RPMI7951 (cell line): ENCODE measurements at regions not wholly inside any gene's neighbourhood (a gene's known extent, or its start where the extent isn't known, plus 50 kb on each side); places are given as distances from the start of the nearest gene placed in this dataset.
"Not testable (repeated sequence)": the region's sequence is repeated elsewhere in the genome, so short reads cannot be mapped to it uniquely, and the experiment has no call there.

Experiments used
- DNase-seq: peaks from one replicate; pipeline ENCODE4 v3.0.0-alpha.2; 2012; ENCODE audit warnings: low read depth

DNA sequence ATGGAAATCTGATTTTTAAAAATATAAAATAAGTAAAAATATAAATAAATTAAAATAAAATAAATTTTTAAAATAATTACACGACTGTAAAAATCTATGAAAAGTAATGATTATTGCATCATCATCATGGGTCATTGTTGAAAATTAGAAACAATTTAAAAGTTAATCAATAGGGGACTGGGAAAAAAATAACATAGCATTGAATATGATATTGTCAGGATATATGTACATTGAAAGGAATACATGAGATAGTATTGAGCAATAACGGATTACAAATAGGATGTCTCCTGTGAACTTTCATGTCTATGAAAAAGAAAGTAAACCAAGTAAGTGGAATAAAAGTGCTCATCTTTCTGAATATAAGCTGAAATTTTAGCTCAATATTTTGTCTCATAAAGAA lies 566.8 kb upstream of the HTR2C start:
- no peak for DNase-seq

DNA sequence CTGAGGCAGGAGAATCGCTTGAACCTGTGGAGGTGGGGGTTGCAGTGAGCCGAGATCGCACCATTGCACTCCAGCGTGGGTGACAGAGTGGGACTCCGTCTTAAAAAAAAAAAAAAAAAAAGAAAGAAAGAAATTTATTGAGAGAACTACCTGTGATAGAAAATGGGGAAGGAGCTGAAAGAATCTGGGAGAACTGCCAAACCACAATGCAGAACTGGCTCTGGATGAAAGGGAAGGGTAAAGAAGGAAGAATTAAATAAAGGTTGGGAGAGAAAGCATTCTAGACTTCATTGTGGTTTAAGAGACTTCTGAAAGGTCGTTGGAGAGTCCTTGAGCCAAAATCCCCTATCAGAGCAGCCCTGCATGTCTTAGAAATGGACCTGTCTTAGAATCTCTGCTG lies 567.9 kb upstream of the HTR2C start:
- no peak for DNase-seq

DNA sequence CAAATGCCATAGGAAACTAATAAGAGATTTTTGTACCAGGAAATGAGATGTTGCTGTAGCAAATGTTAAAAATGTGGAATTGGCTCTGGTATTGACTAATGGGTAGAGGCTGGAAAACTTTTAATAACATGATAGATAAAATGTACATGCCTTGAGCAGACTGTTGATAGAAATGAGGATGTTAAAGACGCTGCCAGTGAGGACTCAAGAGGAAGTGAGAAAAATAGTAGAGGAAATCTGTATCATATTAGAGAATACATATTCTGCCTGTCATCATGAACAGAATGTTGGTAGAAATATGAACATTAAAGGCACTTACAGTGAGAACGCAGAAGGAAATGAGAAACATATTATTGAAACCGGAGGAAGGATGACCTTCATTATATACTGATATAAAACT lies 577.2 kb upstream of the HTR2C start:
- no peak for DNase-seq

DNA sequence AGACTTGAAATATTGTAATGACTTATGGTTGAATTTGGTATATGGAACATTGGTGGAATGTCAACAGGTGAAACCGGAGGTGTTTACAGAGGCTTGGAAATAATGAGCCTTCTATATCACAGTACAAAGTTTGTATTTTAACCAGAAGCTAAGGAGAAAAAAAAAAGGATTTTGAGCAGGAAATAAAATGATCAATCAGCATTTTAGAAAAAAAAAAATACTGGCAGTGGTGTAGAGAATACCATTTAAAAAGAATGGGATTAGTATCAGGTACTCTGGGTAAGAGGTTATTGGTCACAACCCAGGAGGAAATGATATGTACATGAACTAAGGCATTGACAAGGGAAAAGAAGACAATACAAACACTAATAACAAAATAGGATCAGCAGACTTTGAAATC lies 587.1 kb upstream of the HTR2C start:
- DNase-seq: no peak

DNA sequence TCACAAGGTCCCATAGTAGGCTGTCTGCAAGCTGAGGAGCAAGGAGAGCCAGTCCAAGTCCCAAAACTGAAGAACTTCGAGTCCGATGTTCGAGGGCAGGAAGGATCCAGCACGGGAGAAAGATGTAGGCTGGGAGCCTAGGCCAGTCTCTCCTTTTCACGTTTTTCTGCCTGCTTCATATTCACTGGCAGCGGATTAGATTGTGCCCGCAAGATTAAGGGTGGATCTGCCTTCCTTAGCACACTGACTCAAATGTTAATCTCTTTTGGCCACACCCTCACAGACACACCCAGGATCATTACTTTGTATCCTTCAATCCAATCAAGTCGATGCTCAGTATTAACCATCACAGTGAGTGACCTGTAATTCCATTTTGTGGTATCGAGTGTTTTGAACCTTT lies 592.2 kb upstream of the HTR2C start:
- not testable (repeated sequence) for DNase-seq

DNA sequence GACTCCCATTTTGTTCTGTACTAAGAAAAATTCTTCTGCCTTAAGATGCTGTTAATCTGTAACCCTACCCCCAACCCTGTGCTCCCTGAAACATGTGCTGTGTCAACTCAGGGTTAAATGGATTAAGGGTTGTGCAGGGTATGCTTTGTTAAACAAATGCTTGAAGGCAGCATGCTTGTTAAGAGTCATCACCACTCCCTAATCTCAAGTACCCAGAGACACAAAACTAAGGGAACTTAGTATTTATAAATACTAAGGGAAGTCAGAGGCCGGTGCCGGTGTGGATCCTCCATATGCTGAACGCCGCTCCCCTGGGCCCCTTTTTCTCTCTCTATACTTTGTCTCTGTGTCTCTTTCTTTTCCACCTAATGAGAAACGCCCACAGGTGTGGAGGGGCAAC lies 593.2 kb upstream of the HTR2C start:
- not testable (repeated sequence) for DNase-seq

DNA sequence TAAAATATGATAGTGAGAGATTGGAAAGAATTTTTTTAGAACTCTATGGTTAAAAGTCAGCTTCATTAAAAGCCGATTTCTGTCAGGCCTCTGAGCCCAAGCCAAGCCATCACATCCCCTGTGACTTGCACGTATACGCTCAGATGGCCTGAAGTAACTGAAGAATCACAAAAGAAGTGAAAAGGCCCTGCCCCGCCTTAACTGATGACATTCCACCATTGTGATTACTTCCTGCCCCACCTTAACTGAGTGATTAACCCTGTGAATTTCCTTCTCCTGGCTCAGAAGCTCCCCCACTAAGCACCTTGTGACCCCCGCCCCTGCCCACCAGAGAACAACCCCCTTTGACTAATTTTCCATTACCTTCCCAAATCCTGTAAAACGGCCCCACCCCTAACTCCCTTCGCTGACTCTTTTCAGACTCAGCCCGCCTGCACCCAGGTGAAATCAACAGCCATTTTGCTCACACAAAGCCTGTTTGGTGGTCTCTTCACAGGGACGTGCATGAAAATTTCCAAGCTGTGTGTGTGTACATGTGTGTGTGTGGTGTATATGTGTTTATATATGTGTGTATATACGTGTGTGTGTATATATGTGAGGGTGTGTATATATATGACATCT lies 595.5 kb upstream of the HTR2C start:
- not testable (repeated sequence) for DNase-seq

DNA sequence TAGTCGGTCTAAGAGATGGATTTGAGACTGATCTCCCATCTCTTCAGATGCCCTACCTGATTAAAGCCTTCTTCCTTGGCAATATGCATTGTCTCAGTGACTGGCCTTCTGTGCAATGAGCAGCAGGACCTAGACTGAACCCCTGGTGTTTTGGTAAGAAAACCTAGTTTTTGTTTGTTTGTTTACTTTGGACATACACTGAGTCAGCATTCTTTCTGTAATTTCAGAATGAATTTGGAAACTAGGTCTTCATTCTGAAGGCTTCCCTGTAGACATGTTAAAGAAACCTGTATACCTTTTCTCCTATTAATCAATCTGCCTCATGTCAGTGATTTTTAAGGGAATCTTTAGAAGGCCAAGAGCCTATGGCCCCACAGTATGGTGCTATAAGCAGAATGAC lies 597.5 kb upstream of the HTR2C start:
- DNase-seq: no peak

DNA sequence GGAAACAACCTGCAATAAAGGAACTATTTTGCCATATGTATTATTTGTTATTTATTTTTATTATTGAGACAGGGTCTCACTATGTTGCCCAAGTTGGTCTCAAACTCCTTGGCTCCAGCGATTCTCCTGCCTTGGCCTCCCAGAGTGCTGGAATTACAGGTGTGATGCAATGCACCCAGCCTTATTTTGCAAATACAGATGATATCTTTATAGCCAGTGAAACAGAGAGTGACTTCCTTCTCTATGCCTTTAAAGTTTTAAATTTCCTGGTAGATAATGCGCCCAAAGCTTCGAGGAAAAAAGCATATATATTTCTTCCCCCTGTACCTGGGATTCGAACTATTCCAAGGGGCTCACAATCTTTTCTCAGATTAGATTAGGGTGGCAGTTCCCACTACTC lies 601.1 kb upstream of the HTR2C start:
- no peak for DNase-seq

DNA sequence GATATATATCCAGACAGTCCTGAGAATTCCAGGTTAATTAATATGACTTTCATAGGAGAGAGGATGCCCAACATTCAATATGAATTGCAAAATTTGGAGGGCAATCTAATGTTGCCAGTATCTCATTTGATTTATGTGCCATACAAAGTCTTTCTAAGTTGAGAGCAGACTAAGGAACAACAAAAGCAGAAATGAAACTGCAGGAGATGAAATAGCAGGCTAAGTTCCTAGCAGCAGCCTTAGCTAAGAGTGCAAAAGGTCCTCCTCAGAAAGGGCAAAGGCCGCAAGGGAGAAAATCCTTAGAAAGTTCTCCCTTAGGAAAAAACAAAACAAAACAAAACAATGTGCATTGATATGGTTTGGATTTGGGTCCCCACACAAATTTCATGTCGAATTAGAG lies 602.9 kb upstream of the HTR2C start:
- DNase-seq: no peak

DNA sequence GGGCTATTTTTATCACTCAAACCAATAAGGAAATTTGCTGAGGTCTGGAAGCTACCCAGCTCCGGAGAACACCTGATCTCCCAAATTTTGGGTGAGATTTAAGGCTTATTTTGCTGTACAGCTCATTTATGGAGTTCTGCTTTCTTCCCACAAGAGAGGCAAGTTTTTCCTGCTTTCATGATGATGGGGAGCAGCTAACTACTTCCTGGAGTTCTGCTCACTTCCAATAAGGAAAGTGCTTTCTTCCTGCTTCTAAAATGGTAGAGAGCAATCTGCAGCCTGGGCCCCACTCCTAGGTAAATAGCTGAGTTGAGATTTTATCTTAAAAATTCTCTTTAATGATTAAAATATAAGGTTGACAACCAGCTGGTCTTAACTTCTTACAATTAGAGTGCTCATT lies 606.0 kb upstream of the HTR2C start:
- DNase-seq: no peak

DNA sequence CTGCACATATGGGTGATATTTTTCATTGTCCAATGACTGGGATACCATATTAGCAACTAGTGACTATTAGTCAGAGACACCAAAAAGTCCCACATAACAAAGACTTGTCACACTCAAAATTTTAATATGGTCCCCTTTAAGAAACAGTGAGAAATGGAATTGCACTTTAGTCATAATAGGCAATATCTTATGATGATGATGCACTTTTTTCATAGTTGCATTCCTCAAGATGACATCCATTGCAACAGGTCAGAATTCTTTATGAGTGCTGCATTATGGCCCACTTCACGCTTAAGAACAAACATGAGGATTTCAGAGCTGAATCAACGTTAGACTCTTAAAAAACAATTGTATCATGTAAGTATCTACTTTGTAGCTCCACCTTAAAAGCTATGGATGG lies 608.4 kb upstream of the HTR2C start:
- DNase-seq: no peak

DNA sequence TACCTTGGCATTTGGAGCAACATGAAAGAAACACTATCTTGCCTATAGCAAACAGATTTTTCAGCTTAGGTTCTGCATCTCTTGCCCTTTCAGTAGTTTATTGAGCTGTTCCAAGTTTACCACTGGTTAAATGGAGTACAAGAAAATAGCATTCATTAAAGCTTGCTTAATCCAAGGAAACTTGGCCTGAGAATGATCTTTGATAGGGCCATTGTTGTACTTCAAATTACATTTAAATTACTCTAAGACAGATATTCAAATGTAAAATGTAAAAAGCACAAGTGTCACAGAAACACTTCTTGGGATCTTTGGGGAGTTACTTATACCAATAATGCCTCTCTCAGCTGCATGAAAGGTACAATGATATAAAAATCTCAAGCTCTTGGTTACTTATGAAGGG lies 609.0 kb upstream of the HTR2C start:
- DNase-seq: no peak

DNA sequence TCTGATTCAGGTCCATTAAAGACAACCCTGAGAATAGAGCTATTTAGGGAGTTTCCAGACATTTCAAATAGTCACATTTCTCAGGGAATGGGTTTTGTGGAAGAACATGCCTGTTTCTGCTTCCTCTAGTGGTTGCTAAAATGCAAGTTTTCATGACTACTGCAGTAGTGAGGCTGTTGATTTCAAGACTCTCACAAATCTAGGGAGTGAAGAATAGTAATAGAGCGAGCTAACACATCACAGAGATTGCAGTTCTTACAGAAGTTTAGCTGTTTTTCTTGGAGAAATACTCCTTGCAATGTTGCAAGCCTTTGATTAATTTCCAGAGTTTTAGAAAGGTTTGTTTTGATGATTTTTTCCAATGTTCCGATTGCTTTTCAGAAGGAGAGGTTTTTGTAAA lies 610.2 kb upstream of the HTR2C start:
- DNase-seq: no peak

DNA sequence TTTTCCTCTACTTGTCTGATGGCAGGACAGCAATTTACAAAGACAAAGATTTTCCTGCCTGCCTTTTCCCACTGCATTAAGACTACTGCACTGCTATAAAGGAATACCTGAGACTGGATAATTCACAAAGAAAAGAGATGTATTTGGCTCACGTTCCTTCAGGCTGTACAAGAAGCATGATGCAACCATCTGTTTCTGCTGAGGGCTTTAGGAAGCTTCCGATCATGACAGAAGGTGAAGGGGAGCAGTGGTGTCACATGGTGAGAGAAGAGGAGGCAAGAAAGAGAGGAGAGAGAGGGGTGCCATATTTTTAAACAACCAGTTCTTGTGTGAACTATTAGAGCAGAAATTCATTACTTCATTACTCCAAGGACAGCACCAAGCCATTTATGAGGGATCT lies 617.1 kb upstream of the HTR2C start:
- no peak for DNase-seq

DNA sequence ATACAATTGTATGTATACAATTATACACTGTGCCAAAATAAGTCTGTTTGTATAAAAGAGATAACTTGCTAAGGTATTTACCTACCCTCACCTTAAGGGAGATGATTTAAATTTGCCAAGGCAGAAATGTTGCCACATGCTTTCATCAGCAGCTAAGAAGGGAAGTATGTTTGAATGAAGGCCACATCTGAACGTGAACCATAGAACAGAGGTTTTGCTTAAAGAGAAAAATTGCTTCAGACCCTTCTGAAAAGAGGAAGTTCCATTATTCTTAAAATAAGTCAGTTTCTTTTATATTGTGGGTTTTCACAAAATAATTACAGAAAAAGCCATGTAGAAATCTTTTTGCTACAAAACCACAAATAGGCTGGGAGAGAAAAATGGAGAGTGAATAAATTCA lies 621.5 kb upstream of the HTR2C start:
- no peak for DNase-seq

DNA sequence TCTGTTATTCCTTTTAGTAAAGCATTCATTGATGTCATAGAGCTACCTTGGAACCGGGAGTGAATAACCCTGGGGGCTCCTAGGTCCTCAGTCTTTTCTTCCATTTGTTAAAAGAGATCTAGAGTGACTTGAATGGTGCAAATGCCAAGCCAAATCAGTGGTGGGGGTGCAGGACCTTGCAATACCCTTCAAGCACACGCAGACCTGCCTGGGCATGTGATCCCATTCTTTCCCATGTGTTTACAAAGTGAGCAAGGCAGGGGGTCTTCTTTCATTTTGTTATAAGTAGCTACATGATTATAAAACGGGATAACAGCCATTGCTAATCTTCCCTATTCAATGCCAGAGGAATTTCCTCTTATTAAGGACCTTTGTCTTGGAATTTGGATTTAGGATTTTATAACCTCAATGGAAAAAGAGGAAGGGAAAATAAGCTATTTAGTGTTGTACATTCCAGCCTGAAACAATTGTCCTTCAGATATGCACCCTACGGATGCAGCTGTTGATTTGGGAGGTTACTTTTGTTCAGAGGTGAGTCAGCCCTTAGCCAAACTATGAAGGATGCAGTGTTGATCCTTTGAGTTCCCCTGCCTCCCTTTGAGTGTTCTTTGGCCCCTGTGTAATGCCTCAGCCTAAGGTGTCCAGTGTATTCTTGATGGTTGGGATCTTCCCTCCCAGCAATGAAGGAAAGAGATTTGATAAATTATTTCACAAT lies 623.8 kb upstream of the HTR2C start:
- no peak for DNase-seq

DNA sequence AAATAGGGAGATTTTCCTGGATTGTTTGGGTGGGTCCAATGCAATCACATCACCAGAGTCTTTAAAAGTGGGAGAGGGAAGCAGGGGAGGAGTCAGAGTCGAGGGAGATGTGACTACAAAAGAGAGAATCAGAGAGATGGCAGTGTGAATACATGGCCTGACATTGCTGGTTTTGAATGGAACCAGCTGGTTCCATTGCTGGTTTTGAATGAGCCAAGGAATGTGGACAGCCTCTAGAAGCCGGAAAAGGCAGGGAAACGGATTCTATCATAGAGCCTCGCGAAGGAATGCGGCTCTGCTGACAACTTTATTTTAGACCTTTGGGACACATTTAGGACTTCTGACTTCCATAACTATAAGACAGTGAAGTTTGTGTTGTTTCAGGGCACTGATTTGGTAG lies 627.0 kb upstream of the HTR2C start:
- no peak for DNase-seq

DNA sequence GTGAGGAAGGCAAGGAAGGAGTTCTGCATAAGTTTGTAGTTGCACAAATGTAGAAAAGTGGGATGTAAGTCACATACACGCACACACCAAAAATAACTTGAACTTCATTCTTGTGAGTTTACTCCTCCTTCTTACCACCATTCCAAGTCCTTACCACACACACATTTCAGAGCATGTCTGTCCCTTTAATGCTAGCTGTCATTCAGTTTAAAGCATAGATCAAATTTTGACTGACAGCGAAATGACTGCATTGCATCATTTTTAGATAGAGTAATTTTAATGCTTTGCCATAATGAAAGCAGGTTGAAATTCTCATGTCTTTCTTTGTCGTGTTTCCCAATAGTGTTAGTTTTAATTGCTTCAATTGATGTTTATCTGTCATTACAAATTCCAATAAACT lies 629.6 kb upstream of the HTR2C start:
- no peak for DNase-seq

DNA sequence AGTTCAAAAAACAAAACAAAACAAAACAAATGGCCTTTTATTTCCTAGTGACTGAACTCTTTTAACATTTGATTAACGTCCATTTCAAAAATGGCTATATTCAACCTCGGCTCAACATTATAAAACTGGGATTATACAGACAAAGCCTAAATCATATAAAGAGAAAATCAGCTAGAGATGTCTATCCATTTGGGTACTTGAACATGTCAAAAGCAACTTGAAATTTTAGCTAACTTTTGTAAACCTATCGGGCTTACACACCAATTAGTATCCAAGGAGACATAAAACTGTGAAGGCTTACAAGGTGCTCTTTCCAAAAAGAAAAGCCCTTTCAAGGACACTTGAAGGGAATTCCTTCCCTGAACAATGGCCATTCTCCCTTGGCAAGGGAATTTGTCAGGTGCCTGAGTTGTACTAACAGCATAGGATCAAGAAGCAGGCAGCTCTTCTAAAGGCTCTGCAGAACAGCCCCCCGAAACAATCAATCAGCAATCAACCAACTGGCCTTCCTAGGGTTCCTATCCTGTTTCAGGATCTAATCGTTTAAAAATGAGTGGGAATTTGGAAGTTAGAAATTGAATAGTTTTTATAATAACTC lies 633.7 kb upstream of the HTR2C start:
- no peak for DNase-seq

DNA sequence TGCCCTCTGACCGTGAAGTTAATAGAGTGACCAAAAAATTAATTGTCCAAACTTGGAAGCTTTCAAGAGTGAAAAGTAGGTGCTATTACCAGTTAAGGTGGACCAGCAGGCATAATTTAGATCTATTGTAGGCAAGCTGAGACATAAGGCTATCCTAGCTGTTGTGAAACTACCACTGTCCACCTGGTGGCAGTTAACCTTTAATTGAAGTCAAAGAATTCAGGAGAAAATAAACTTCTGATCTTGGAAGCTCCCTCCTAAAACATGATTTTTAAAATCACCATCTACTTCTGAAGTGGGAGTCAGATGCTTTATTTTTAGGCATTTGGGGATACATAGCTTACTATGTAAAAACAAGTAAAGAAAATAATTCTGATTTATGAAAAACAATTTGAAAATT lies 636.3 kb upstream of the HTR2C start:
- DNase-seq: no peak

DNA sequence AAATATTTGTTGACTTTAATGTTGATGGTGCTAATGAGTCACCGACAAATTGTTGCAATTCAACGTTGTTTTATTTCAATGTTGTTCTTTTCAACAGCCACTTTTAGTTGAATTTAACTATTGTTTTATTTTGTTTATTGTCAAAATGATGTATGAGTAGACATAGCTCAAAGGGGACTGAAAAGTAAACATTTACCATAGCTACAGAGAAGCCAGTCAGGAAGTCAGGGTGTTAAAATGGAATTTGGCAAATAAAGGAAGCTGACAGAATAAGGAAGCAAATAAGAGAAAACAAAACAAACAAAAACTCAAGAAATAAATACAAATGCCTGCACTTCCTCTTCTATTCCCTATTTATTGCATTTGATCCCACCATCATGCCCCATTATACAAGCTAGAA lies 648.4 kb upstream of the HTR2C start:
- DNase-seq: no peak

DNA sequence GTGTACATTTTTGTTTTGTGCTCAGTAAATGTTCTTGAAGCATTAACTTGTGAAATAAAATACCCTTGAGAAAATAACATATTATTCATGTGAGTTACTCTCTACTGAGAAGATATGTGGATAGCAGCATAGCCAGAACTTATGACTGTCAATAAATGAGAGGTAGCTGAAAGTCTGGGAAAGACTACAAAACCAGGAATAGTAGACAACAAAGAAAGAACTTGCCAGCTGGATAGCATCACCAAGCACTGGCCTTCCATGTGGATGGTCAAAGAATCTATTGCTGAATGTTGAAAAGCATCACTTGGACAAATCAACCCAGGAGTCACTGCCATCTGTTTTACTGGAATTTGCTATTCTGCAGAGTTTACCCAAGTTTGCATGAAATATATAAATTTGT lies 650.0 kb upstream of the HTR2C start:
- no peak for DNase-seq

DNA sequence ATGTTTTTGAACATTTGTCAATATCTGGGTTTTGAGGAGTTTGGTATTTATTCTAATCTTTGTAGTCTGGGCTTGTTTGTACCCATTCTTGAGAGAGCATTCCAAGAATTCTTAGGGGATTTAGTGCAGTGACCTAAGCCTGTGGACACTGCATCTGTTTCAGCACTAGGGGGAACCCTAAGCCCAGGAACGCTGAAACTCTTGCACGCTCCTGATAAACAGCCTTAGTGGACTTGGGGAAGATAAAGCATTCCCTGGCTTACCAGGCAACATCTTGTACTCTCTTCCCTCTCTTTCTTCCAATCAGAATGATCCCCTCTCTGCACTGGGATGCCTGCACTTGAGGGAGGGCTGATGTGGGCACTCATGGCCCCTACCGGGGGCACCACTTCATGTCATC lies 654.9 kb upstream of the HTR2C start:
- DNase-seq: peak; percentile 48
